Epithelial cell of esophagus (primary cell): ENCODE measurements at regions not wholly inside any gene's neighbourhood (a gene's known extent, or its start where the extent isn't known, plus 50 kb on each side); places are given as distances from the start of the nearest gene placed in this dataset.

Source experiments
- DNase-seq: peaks from one replicate; pipeline ENCODE4 v3.0.0; 2010; ENCODE audit warnings: low read depth
- H3K4me3 ChIP-seq: 2 replicates; pipeline ENCODE4 v1.5.1; 2011; ENCODE audit warnings: mild to moderate bottlenecking, low read length, control low read depth
- TF ChIP-seq, protein P1 (sequence below): IDR thresholded peaks from 2 replicates; pipeline ENCODE4 v1.5.1; 2011; ENCODE audit warnings: low read depth, mild to moderate bottlenecking, low read length, control low read depth, inconsistent platforms; ENCODE audit not compliant: insufficient read depth; ENCODE audit errors: missing control alignments

DNA sequence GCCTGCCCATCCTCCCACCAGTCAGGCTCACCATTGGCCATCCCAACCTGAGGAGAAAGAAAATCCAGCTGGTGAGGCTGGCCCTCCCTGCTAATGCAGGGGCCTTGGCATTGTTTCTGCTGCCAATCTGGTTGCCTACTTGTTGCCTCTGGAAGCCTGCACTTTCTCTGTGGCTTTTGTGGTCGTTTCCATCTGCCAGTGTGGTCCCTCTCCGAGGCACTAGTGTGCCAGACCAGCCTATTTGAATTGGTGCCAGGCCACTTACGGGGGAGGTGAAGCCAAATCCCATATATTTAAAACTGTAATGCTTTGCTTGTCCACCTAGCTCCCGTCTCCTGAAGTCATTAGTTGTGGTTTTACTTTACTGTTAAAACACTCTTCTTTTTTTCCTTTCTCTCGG lies 213.4 kb upstream of the ADAMTSL1 start:
- H3K4me3 ChIP-seq: no peak overlapping the region
- TF ChIP-seq, protein P1, sequence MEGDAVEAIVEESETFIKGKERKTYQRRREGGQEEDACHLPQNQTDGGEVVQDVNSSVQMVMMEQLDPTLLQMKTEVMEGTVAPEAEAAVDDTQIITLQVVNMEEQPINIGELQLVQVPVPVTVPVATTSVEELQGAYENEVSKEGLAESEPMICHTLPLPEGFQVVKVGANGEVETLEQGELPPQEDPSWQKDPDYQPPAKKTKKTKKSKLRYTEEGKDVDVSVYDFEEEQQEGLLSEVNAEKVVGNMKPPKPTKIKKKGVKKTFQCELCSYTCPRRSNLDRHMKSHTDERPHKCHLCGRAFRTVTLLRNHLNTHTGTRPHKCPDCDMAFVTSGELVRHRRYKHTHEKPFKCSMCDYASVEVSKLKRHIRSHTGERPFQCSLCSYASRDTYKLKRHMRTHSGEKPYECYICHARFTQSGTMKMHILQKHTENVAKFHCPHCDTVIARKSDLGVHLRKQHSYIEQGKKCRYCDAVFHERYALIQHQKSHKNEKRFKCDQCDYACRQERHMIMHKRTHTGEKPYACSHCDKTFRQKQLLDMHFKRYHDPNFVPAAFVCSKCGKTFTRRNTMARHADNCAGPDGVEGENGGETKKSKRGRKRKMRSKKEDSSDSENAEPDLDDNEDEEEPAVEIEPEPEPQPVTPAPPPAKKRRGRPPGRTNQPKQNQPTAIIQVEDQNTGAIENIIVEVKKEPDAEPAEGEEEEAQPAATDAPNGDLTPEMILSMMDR: no peak
- no peak for DNase-seq

DNA sequence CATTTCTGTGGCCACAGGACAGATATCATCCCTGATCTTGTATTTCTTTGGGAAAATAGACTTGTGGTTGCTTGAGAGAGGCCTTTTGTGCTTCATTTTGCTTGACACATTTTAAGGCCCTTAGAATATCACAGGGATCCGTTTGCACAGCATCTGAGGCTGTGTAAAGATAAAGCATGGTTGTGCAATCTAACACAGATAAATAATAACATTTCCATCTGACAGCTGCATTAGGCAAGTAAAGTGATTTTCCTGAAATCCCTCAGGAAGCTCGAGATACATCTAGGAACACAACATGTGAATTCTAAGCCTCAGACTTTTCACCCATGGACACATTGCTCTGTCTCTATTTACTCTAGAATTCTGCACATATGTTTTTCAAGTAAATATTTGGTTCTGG lies 212.8 kb upstream of the ADAMTSL1 start:
- DNase-seq: no peak
- TF ChIP-seq, protein P1: no peak
- no peak overlapping the region for H3K4me3 ChIP-seq

DNA sequence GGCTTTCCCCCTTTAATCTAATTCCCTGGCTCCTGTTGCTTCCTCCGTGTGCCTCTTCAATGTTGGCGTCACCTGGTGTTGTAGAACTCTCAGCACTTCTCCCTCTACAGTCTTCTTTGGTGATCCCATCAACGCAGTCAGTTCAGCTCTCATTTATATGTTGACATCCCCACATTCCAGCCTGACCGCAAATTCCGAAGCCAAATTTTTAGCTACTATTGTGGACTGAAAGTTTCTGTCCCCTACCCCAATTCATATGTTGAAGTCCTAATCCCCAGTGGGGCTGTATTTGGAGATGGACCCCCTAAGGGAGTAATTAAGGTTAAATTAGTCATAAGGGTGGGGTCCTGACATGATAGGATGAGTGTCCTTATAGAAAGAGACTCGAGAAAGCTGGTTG lies 210.6 kb upstream of the ADAMTSL1 start:
- DNase-seq: no peak
- TF ChIP-seq, protein P1: no peak
- H3K4me3 ChIP-seq: no peak overlapping the region

DNA sequence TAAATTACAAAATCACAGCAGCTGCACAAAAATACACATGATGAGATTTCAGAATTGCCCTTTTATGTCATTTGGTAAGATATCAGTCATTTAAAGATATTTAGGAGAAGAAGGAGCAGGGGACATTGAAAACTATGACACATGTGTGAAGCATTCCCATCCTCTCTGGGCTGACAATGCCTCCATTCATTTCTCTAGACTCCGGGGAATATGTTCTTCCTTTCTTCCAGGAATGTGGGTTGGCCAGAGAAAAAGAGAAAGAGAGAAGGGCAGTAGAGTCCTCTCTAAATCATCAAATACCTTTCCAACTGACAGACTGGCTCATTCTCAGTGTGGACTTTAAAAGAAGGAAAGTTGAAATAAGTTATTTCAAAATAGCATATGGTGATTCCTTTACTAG lies 205.6 kb upstream of the ADAMTSL1 start:
- no peak overlapping the region for H3K4me3 ChIP-seq
- TF ChIP-seq, protein P1: no peak
- peak; percentile 30 for DNase-seq

DNA sequence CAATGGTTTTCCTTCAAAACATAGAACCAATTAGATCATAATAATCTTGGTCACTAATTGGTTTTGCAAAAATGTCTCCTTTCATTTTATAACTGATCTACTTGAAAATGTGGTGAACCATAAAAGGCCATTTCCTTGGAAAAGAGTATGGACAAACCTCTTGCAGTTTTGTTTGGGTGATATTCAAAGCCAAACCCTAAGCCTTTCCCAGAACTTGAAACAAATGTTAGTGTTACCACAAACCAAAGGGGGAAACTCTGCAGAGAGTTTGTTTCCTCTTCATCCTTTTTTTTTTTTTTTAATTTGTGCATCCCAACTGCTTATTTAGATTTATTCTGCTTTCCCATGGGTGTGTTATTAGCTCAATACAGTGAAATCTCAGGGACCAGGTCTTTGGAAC lies 204.4 kb upstream of the ADAMTSL1 start:
- H3K4me3 ChIP-seq: no peak overlapping the region
- TF ChIP-seq, protein P1: no peak
- DNase-seq: no peak

DNA sequence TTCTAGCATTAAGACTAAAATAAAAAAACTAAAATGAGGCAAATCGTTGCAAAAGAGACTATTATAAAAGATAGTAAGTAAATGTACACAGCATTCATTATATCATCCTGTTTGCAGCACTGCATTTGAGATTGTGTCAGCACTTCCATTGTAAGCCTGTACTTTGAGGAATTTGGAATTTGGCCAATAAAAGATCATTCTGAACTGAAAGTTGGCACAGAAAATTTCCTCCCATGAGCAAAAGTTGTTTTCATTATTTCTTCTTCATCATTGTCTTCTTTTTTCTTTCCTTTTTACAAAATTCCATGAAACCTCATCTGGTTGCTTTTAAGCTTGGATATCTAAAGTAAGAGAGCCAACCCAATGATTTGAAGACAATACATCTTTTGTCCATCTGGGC lies 199.3 kb upstream of the ADAMTSL1 start:
- no peak overlapping the region for H3K4me3 ChIP-seq
- TF ChIP-seq, protein P1: no peak
- peak; percentile 63 for DNase-seq

DNA sequence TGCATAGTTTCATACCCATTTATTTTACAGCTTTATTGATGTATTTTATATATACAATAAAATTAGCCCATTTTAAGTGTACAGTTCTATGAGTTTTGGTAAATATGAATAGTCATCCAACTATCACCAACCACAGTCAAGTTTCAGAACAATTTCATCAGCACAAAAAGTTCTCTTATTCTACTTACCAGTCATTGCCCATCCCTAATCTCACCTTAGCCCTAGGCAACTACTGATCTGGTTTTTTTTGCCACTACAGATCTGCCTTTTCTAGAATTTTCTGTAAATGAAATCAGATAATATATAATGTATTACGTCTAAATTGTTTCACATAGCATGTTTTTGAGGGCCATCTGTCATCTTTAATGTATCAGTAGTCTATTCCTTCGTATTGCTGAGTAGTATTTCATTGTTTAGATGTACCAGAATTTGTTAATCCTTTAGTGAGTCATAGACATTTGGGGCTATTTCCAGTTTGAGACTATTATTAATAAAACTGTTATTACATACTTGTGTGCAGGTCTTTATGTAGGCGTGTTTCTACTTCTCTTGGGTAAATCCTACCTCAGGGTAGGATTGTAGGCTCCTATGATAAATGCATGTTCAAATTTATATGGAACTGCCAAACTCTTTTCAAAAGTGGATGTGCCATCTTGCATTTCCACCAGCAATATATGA lies 198.5 kb upstream of the ADAMTSL1 start:
- H3K4me3 ChIP-seq: no peak overlapping the region
- DNase-seq: peak; percentile 60
- TF ChIP-seq, protein P1: no peak
